Activated CD4-positive, alpha-beta T cell treated with anti-CD3 and anti-CD28 coated beads, Interleukin-2, amount 10 ng/mL, durations not matched to agents 24 days and 14 days (primary cell): ENCODE measurements at regions not wholly inside any gene's neighbourhood (a gene's known extent, or its start where the extent isn't known, plus 50 kb on each side); places are given as distances from the start of the nearest gene placed in this dataset.

Experiments
- DNase-seq: peaks from one replicate; pipeline ENCODE4 v3.0.0; 2022
- H3K27ac Mint-ChIP-seq: one replicate; pipeline ENCODE4 v1.8.0; 2022; ENCODE audit warnings: mild to moderate bottlenecking, mixed read lengths
- H3K27me3 Mint-ChIP-seq: one replicate; pipeline ENCODE4 v1.8.0; 2022; ENCODE audit warnings: mixed read lengths
- H3K36me3 Mint-ChIP-seq: one replicate; pipeline ENCODE4 v1.8.0; 2022; ENCODE audit warnings: low read depth, mild to moderate bottlenecking, mixed read lengths
- H3K4me1 Mint-ChIP-seq: one replicate; pipeline ENCODE4 v1.8.0; 2021; ENCODE audit warnings: mixed read lengths
- H3K4me3 Mint-ChIP-seq: one replicate; pipeline ENCODE4 v1.8.0; 2022; ENCODE audit warnings: mild to moderate bottlenecking, moderate library complexity, mixed read lengths
- H3K9me3 Mint-ChIP-seq: one replicate; pipeline ENCODE4 v1.8.0; 2021; ENCODE audit warnings: mixed read lengths
- intact Hi-C: fragments of 100-400 bp; cut with micrococcal nuclease; formaldehyde crosslinking; loops from one replicate; pipeline ENCODE4 v1.15.1; 2023

- Mint-ChIP-seq H3K27ac (no peak overlapping the region), H3K9me3 (no peaks in the 10 kb centered on the region), H3K27me3 (peaks cover 12% of the 10 kb centered on the region), H3K36me3 (no peaks in the 10 kb centered on the region), H3K4me1 (no peaks in the 10 kb centered on the region), H3K4me3 (no peak overlapping the region)
- intact Hi-C loops = loop anchor here (10.0 kb wide), 1 partner anchor 408 kb away; no protein-coding TSS in a partner anchor
- no peak for DNase-seq
Measured at GRCh38 chr13:39266426-39266825, 228.2 kb downstream of the NHLRC3 start.

DNA sequence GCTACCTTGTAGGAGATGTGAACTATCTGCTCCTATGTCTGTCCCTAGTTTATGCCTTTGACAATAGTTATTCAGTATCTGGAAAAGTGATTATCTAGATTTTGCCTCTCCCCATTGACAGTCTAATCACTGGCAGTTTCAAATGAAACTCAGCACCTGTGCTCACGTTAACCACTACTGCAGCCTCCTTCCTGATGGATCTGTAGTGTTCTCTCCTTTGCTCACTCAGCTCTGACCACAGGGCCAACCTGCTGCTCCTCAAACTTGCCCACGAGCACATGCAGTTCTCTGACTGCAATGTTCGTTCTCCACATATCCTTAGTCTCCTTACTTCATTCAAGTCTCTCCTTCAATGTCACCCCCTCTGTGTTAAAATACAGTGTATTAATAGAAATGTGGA, 230.1 kb downstream of the NHLRC3 start:
- no peaks in the 10 kb centered on the region for H3K9me3 Mint-ChIP-seq
- no peaks in the 10 kb centered on the region for H3K4me1 Mint-ChIP-seq
- intact Hi-C loops = loop anchor here (10.0 kb wide), 1 partner anchor 406 kb away; no protein-coding TSS in a partner anchor
- no peak overlapping the region for H3K4me3 Mint-ChIP-seq
- peaks cover 15% of the 10 kb centered on the region for H3K27me3 Mint-ChIP-seq
- no peaks in the 10 kb centered on the region for H3K36me3 Mint-ChIP-seq
- DNase-seq = no peak
- no peak overlapping the region for H3K27ac Mint-ChIP-seq

- Mint-ChIP-seq H3K4me1 (no peaks in the 10 kb centered on the region), H3K9me3 (no peaks in the 10 kb centered on the region), H3K4me3 (no peak overlapping the region), H3K27me3 (peaks cover 15% of the 10 kb centered on the region), H3K36me3 (no peaks in the 10 kb centered on the region), H3K27ac (no peak overlapping the region)
- no peak for DNase-seq
- intact Hi-C loops = loop anchor here (10.0 kb wide), 1 partner anchor 406 kb away; no protein-coding TSS in a partner anchor
Measured at GRCh38 chr13:39269004-39269403, 230.7 kb downstream of the NHLRC3 start.

DNA sequence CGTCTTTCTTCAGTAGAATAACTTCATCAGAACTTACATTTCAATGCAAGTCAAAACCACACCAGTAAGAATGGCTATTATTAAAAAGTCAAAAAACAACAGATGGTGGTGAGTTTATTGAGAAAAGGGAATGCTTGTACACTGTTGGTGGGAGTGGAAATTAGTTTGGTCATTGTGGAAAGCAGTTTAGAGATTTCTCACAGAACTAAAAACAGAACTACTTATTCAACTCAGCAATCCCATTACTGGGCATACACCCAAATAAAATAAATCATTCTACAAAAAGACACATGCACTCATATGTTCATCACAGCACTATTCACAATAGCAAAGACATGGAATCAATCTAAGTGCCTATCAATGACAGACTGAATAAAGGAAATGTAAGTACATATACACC, 231.2 kb downstream of the NHLRC3 start:
- intact Hi-C loops = loop anchor here (10.0 kb wide), 1 partner anchor 405 kb away; no protein-coding TSS in a partner anchor
- no peak for DNase-seq
- Mint-ChIP-seq H3K4me1 (no peaks in the 10 kb centered on the region), H3K9me3 (no peaks in the 10 kb centered on the region), H3K36me3 (no peaks in the 10 kb centered on the region), H3K27me3 (peaks cover 15% of the 10 kb centered on the region), H3K27ac (no peak overlapping the region), H3K4me3 (no peak overlapping the region)

- no peak overlapping the region for H3K27ac Mint-ChIP-seq
- no peaks in the 10 kb centered on the region for H3K9me3 Mint-ChIP-seq
- DNase-seq = no peak
- H3K4me1 Mint-ChIP-seq = no peaks in the 10 kb centered on the region
- H3K36me3 Mint-ChIP-seq = no peaks in the 10 kb centered on the region
- peaks cover 19% of the 10 kb centered on the region for H3K27me3 Mint-ChIP-seq
- intact Hi-C loops = no loop called here
- H3K4me3 Mint-ChIP-seq = no peak overlapping the region
Measured at GRCh38 chr13:39272994-39273393, 234.7 kb downstream of the NHLRC3 start.

DNA sequence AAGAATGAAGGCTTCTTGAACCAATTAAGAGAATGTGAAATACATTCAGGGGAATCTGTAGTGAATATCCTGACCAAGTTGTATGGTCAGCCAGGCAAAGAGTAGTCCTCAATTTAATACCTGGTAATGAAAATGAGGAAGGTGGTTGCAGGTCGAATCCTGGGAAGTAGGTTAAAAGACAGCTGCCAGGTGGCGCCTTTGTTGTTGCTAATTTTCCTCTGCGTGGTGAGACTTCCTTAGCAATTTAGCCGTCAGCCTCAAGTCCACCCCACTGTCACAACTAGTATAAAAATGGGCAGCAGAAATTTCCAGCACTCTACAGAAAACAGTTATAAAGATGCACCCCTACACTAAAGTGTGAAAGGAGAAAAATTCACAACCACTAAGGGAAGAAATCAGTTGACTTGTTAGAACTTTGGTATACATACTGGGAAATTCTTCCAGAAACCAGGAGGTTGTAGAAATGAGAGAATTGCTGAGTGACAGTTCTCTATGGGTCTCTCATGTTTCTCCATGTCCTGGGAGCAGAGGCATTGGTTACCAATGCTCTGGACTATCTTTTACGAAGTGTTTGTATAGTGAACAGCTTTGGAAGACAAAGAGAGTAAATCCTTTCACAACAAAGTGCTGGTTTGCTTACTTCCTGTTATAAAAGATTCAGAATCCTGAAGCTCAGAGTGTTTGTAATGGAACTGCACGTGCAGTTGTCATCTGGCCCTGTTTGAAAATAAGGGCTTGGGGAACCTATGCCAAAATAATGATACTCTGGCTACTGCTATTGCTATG, 235.9 kb downstream of the NHLRC3 start:
- Mint-ChIP-seq H3K4me3 (no peak overlapping the region), H3K9me3 (no peaks in the 10 kb centered on the region)

DNA sequence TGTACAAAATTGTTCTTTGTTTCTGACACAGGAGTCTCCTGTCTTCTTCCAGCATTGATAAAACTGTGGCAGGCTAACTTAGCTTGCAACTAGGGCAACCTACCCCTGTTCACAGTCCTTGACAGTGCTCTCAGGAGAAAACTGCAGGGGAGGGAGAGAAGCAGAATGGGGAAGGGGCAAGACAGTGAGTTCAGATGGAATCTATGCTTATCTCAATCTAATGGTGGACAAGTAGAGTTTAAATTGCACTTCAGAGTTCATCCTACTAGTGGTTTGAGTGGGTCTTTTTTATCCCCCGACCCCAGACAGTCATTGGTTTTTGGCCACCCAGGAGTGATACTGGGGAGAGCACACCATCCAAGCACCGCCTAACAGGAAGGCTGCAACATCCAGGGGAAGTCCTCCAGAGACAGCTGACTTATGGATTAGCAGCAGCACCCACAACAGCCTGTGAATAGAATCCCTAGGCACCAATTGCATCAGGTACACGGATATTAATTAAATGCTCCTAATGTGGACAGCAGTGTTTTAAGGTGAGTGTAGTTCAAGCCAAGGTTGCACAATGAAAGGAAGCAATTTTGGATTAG, 236.6 kb downstream of the NHLRC3 start:
- no peaks in the 10 kb centered on the region for H3K9me3 Mint-ChIP-seq
- no peak overlapping the region for H3K4me3 Mint-ChIP-seq
- H3K36me3 Mint-ChIP-seq = no peaks in the 10 kb centered on the region
- no peak for DNase-seq
- intact Hi-C loops = no loop called here
- no peak overlapping the region for H3K27ac Mint-ChIP-seq
- peaks cover 17% of the 10 kb centered on the region for H3K27me3 Mint-ChIP-seq
- no peaks in the 10 kb centered on the region for H3K4me1 Mint-ChIP-seq

More for the DNA sequence above, 235.9 kb downstream of the NHLRC3 start:
- H3K36me3 Mint-ChIP-seq = no peaks in the 10 kb centered on the region
- intact Hi-C loops = no loop called here
- DNase-seq = no peak
- no peaks in the 10 kb centered on the region for H3K4me1 Mint-ChIP-seq
- H3K27me3 Mint-ChIP-seq = peaks cover 17% of the 10 kb centered on the region
- no peak overlapping the region for H3K27ac Mint-ChIP-seq

- H3K4me3 Mint-ChIP-seq = no peak overlapping the region
- H3K36me3 Mint-ChIP-seq = no peaks in the 10 kb centered on the region
- intact Hi-C loops = no loop called here
- H3K27ac Mint-ChIP-seq = no peak overlapping the region
- no peaks in the 10 kb centered on the region for H3K4me1 Mint-ChIP-seq
- no peak for DNase-seq
- H3K27me3 Mint-ChIP-seq = peaks cover 23% of the 10 kb centered on the region
- H3K9me3 Mint-ChIP-seq = no peaks in the 10 kb centered on the region
Measured at GRCh38 chr13:39279077-39279476, 240.8 kb downstream of the NHLRC3 start.

- Mint-ChIP-seq H3K27ac (no peak overlapping the region), H3K27me3 (peaks cover 20% of the 10 kb centered on the region), H3K36me3 (no peaks in the 10 kb centered on the region), H3K4me3 (no peak overlapping the region), H3K9me3 (peaks cover 4% of the 10 kb centered on the region), H3K4me1 (no peaks in the 10 kb centered on the region)
- no peak for DNase-seq
- intact Hi-C loops = no loop called here
Measured at GRCh38 chr13:39281539-39282150, 243.4 kb downstream of the NHLRC3 start.

- intact Hi-C loops = no loop called here
- H3K9me3 Mint-ChIP-seq = peaks cover 10% of the 10 kb centered on the region
Measured at GRCh38 chr13:39282400-39282972, 244.2 kb downstream of the NHLRC3 start.

DNA sequence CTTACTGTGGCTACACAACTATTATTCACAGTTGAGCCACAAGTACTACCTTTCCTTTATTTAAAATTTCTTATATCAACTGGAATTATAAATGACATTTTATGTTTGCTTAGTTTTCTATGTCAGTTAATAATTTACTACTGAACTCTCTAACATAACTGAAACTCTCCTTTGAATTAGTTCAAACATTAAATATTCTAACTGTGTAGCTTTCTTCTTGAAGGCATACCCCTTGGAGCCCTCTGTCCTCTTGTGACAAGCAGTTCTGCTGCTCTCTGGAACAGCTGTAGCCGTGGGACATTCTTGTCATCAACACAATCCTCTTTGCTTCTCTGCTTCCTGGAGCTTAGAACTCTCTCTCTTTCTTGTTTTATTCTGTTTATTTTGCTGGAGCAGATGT, 244.8 kb downstream of the NHLRC3 start:
- H3K4me1 Mint-ChIP-seq = no peaks in the 10 kb centered on the region
- H3K27me3 Mint-ChIP-seq = peaks cover 15% of the 10 kb centered on the region
- no peak for DNase-seq
- peaks cover 10% of the 10 kb centered on the region for H3K9me3 Mint-ChIP-seq
- H3K36me3 Mint-ChIP-seq = no peaks in the 10 kb centered on the region
- H3K4me3 Mint-ChIP-seq = no peak overlapping the region
- no peak overlapping the region for H3K27ac Mint-ChIP-seq
- intact Hi-C loops = no loop called here

More at GRCh38 chr13:39282400-39282972, 244.2 kb downstream of the NHLRC3 start:
- no peak overlapping the region for H3K4me3 Mint-ChIP-seq
- H3K4me1 Mint-ChIP-seq = no peaks in the 10 kb centered on the region
- no peak overlapping the region for H3K27ac Mint-ChIP-seq
- H3K27me3 Mint-ChIP-seq = peaks cover 18% of the 10 kb centered on the region
- H3K36me3 Mint-ChIP-seq = no peaks in the 10 kb centered on the region
- DNase-seq = no peak

GRCh38 chr13:39284801-39285388, 246.6 kb downstream of the NHLRC3 start:
- no peak for DNase-seq
- H3K4me1 Mint-ChIP-seq = no peaks in the 10 kb centered on the region

More at GRCh38 chr13:39284801-39285388, 246.6 kb downstream of the NHLRC3 start:
- Mint-ChIP-seq H3K36me3 (no peaks in the 10 kb centered on the region), H3K27me3 (peaks cover 10% of the 10 kb centered on the region), H3K27ac (no peak overlapping the region), H3K9me3 (peaks cover 20% of the 10 kb centered on the region), H3K4me3 (no peak overlapping the region)
- intact Hi-C loops = no loop called here
